GM18511 (cell line): ENCODE measurements at regions not wholly inside any gene's neighbourhood (a gene's known extent, or its start where the extent isn't known, plus 50 kb on each side); places are given as distances from the start of the nearest gene placed in this dataset.

Experiments used
- ATAC-seq: cut with Tn5 transposase; IDR thresholded peaks from one replicate; pipeline ENCODE4 v1.9.1; 2021; ENCODE audit warnings: mild to moderate bottlenecking, moderate library complexity; ENCODE audit not compliant: unreplicated experiment

DNA sequence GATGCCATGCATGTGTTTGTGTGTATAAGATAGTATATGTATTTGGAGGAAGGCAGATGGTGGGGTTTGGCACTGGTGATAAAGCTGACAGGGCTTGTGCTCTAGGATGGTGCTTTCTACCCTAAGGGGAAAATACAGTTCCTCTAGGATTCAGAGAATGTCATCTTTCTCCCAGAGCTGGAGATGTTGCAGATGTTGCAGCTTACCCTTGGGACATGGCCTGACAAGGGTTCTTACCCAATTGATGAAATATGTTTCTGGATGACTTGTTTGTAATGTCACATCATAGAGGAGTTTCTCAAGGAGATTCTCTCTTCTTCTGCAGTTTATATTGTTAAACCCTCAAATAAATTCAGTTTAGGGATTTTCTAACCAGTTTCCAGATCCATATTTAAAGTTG is 52.5 kb upstream of the PITX2 start:
- ATAC-seq = no peak

DNA sequence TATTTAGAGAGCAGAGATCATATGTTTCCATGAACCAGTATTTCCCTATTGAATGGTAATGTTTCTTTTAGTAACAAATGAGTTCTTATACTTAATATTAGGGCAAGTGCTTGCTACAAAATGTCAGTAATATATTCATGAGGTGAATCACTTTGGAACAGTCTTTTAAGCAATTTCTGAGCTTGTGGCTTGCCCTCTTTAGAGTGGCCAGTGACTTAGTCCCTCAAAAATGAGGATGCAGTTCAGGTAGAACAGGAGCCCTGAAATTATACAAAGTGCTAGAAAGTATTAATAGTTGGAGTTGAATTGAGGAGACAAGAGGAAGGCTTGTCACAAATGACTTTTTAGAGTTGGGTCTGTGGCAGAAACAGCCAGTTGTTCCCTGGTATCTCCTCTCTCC is 53.4 kb upstream of the PITX2 start:
- ATAC-seq = no peak

DNA sequence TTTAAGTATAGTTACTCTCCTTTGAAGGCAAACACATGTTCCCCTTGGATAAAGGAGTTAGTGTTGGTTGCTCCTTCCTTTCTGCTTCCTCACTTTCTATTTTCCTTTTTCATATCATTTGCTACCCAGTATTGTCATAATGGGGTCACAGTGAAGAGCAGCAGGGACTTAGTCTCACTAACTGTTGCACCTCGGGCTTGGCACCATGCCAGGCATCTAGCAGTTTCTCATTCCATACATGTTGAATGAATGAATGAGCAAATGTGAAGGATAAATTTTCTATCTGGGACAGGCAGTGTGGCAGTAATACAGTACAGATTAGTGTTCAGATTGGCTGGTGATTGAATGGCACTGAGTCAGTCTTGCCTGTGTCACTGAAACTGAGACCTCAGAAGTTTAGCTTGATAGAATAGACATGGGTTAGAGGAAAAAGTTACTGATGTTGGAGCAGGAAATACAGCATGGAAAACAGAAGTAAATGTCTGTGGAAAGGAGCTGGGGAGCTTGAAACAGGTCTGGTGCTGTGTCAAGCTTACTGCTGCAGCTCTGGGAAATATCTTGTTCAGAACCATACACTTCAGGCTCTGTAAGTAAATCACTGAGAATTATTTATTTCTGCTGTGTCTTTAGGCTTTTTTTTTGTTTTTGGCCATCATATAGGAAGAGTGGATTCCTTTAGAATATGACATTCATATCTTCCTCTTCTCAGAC is 55.8 kb upstream of the PITX2 start:
- no peak for ATAC-seq

- ATAC-seq = no peak
Measured at GRCh38 chr4:110680265-110680664, 57.4 kb upstream of the PITX2 start.

GRCh38 chr4:110681381-110681780 is 58.5 kb upstream of the PITX2 start:
- ATAC-seq = no peak

DNA sequence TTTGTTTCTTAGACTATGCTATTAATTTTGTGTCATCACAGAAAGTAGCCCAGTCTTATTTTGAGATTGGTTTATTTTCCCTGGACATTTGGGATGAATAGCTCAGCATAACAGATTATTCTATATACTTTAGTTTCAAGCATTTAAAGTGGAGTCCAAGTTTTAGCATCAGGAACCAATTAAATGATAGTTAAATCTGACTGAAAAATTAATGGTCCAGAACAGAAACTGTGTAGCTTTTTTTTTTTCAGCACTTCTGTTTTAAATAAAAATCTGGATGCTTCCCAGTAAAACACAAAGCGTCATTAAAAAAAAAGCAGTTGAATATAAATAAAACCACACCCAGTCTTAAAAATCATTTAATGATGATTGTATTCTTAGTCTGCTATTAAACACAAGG is 59.4 kb upstream of the PITX2 start:
- ATAC-seq = no peak

GRCh38 chr4:110683601-110684000 is 60.7 kb upstream of the PITX2 start:
- ATAC-seq = no peak

DNA sequence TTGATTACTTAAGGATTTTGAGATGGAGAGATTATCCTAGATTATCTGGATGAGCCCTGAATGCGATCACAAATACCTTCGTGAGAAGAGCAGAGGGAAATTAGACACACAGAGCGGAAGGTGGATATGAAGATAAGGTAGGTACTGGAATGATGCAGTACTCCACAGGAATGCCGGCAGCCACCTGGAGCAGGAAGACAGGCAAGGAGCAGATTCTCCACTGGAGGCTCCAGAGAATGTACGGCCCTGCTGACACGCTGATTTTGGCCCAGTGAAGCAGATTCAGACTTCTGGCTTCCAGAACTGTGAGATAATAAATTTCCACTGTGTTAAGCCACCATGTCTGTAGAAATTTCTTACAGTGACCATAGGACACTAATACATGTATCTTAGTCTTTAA is 79.4 kb upstream of the PITX2 start:
- no peak for ATAC-seq

- ATAC-seq = peak; percentile 84
Measured at GRCh38 chr4:110704748-110705439, 82.0 kb upstream of the PITX2 start.

GRCh38 chr4:110705440-110705782 is 82.5 kb upstream of the PITX2 start:
- peak; percentile 18 for ATAC-seq

- ATAC-seq = no peak
Measured at GRCh38 chr4:110710070-110710469, 87.2 kb upstream of the PITX2 start.

DNA sequence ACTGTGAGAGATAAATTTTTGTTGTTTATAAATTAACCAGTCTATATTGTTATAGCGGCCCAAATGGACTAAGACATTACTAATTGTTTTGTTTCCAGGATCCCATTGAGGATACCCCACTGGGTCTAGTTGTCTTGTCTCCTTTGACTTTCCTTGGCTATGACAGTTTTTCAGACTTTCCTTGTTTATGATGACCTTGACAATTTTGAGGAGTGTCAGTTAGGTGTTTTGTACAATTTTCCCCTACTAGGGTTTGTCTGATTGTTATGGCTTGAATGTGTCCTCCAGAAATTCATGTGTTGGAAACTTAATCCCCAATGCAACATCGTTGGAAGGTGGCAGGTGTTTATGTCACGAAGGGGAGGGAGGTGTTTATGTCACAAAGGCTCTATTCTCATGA is 89.6 kb upstream of the PITX2 start:
- ATAC-seq = no peak

DNA sequence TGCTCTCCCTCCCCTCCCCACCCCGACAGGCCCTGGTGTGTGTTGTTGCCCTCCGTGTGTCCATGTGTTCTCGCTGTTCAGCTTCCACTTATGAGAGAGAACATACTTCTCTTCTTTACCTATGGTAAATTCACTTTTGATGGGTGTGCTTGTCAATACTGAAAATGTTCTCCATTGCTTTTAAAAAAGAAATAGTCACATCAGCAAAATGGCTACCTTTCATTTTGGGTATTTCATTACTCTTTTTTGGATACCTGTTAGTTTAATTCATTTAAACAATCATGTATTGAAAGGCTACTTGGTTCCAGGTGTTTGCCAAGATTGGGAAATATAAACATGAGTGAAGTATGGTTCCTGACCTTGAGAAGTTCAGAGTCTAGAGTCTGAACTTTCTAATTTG is 107.4 kb upstream of the PITX2 start:
- no peak for ATAC-seq

DNA sequence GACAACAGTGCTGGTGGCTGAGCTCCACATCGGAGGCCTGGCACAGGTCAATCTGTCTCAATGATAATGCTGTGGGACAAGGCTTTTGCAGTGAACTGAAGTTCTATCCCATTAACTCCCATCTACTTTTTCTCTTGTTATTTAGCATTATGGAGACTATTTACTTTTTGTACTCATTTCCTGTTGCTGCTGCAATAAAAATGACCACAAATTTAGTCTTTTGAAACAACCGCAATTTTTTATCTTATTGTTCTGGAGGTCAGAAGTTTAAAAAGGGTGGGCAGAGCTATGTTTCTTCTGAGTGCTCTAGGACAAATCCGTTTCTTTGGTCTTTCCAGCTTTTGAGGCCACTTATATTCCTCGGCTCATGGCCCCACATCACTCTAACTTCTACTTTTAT is 111.0 kb upstream of the PITX2 start:
- no peak for ATAC-seq

DNA sequence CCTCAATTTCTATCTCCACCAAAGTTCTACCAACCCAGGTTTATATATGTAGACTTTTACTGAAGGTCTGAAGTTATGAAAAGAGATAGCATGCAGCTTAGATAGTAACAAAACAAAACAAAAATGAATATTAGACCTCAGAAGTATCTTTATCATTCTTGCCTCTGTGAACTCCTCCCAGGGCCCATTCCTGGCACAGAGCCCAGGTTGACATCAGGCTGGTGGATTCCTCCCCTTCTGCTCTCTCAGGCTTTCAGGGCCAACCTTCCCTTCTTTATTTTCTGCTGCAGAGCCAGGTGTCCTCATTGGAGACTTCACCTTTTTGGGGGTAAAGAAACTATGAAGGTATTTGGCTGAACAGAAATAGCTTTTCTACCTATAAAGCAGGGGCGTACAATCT is 112.8 kb upstream of the PITX2 start:
- no peak for ATAC-seq

DNA sequence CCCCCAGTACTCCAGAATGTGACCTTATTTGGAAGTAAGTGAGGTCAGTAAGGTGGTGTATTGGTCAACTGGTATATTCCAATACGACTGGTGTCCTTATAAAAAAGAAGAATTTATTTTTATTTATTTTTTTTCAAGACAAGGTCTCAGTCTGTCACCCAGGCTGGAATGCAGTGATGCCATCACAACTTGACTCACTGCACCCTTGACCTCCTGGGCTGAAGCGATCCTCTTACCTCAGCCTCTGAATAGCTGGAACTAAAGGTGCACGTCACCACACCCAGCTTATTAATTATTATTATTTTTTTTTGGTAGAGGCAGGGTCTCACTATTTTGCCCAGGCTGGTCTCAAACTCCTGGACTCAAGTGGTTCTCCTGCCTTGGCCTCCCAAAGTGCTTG is 115.1 kb upstream of the PITX2 start:
- ATAC-seq = no peak

GRCh38 chr4:110742143-110742542 is 119.3 kb upstream of the PITX2 start:
- no peak for ATAC-seq

DNA sequence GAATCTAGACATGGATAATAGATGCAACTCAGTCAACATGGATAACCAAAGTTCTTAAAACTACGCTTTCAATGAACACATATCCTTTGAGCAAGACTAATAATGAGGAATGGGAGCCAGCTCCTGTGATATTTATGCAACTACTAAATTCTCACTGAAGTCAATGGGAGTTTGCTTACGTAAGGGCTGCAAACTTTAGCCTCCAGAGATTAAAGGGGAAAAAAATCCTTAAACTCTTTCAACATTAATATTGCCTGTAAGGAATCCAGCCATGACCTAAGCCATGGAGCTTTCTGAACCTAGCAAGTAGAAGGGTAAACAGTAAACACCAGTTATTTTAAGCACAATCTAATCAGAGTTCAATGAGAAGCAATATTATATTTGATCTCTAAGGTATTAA is 125.2 kb upstream of the PITX2 start:
- ATAC-seq = no peak

- no peak for ATAC-seq
Measured at GRCh38 chr4:110751183-110751582, 128.3 kb upstream of the PITX2 start.

DNA sequence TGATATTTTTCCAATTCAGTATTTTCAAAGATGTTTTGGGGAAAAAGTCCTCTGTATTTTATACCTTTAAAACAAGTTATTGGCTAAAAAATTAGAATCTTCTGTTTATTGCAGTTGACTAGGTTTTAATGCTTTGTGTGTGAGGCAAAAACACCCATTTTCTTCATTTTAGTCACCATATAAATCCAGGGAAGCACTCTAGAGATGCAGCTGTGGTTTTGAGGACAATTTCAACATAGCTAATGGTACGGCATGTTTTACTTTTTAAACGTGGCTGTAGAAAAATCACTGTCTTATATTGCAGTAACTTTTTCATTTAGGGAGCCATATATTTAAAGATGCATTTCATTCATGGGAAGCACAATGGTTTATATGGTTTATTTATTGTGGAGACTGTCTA is 129.1 kb upstream of the PITX2 start:
- no peak for ATAC-seq

DNA sequence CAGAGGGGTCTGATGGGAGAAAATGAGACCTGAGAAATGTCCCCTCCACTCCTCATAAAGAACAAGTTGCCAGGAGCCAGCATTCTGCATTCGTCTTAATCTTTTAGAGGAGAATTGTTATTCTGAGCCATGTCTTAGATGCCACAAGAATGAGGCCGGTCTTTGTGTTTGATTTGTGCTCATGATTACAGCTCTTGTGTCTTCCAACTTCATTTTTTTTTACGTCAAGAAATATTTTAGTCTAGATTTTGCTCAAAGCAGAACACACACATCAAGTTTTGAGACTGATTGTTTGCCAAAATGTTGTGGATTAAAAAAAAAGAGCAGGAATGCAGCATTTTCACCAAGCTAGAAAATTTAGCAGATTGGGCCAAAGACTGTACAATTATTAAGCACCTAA is 130.6 kb upstream of the PITX2 start:
- ATAC-seq = no peak

GRCh38 chr4:110754716-110755115 is 131.8 kb upstream of the PITX2 start:
- no peak for ATAC-seq

DNA sequence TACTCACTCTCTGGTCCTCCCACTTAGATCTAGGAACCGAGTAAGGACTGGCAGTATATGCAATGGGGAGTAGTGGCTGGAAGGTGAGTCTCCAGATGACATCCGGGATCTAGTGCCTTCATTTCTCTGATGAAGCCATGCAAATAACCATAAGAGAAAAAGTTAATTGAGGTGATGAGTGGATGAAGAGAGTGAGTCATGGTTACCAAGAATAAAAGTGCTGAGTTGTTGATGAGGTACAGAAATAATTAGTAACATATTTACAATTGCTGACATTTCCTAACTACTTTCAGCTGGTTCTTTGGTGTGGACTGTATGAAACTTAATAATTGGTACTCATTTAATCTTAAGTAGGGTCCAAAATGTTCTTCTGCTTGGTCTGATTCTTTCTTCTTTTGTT is 146.7 kb upstream of the PITX2 start:
- ATAC-seq = no peak
